Endodermal cell (in vitro differentiated cells): ENCODE measurements at regions not wholly inside any gene's neighbourhood (a gene's known extent, or its start where the extent isn't known, plus 50 kb on each side); places are given as distances from the start of the nearest gene placed in this dataset.

Experiments
- DNase-seq: peaks from one replicate; pipeline ENCODE4 v3.0.0-alpha.2; 2017
- H3K27ac ChIP-seq: 2 replicates; pipeline ENCODE4 v1.5.1; 2013; ENCODE audit warnings: mild to moderate bottlenecking, low read depth, low read length, moderate library complexity
- H3K27me3 ChIP-seq: 2 replicates; pipeline ENCODE4 v1.6.1; 2013; ENCODE audit warnings: mild to moderate bottlenecking, low read length, moderate library complexity; ENCODE audit not compliant: insufficient read depth, control insufficient read depth, poor library complexity, severe bottlenecking
- H3K36me3 ChIP-seq: 2 replicates; pipeline ENCODE4 v1.7.0; 2013; ENCODE audit warnings: mild to moderate bottlenecking, low read length, moderate library complexity; ENCODE audit not compliant: control insufficient read depth, insufficient read depth
- H3K4me1 ChIP-seq: one replicate; pipeline ENCODE4 v1.7.0; 2013; ENCODE audit warnings: low read length; ENCODE audit not compliant: control insufficient read depth, insufficient read depth
- H3K4me3 ChIP-seq: 2 replicates; pipeline ENCODE4 v1.5.1; 2013; ENCODE audit warnings: mild to moderate bottlenecking, low read length, moderate library complexity
- H3K9ac ChIP-seq: 2 replicates; pipeline ENCODE4 v1.6.1; 2013; ENCODE audit warnings: mild to moderate bottlenecking, low read length, moderate library complexity; ENCODE audit not compliant: poor library complexity, severe bottlenecking; ENCODE audit errors: extremely low read depth
- H3K9me3 ChIP-seq: 2 replicates; pipeline ENCODE4 v1.6.1; 2013; ENCODE audit warnings: mild to moderate bottlenecking, low read length, moderate library complexity; ENCODE audit not compliant: control insufficient read depth
- H3K27ac Mint-ChIP-seq: 2 replicates; pipeline ENCODE4 v1.8.0; 2020; ENCODE audit warnings: mixed read lengths
- H3K27me3 Mint-ChIP-seq: 2 replicates; pipeline ENCODE4 v1.8.0; 2021; ENCODE audit warnings: mild to moderate bottlenecking, mixed read lengths; ENCODE audit not compliant: insufficient read depth
- H3K36me3 Mint-ChIP-seq: 2 replicates; pipeline ENCODE4 v1.8.0; 2020; ENCODE audit warnings: low read depth, mixed read lengths
- H3K4me1 Mint-ChIP-seq: 2 replicates; pipeline ENCODE4 v1.8.0; 2020; ENCODE audit warnings: mixed read lengths
- H3K4me3 Mint-ChIP-seq: 2 replicates; pipeline ENCODE4 v1.8.0; 2020; ENCODE audit warnings: mild to moderate bottlenecking, moderate library complexity, mixed read lengths
- H3K9me3 Mint-ChIP-seq: 2 replicates; pipeline ENCODE4 v1.8.0; 2020; ENCODE audit warnings: mild to moderate bottlenecking, mixed read lengths
- CTCF ChIP-seq: fragments of 200-600 bp; sonication (generic); conservative IDR thresholded peaks from 2 replicates; pipeline ENCODE4 v1.5.0; 2021; ENCODE audit warnings: antibody characterized with exemption, mild to moderate bottlenecking
- WGBS, 2 experiments: methylation state at CpG; one replicate each; pipeline versions ENCODE4 v1.1.5 to v1.1.7; 2013; ENCODE audit warnings: missing lambda C conversion rate in 2 of 2, mixed read lengths in 1 of 2; ENCODE audit not compliant: insufficient coverage in 1 of 2, insufficient read length in 1 of 2; 5-methylcytosine and 5-hydroxymethylcytosine counted together

- no peaks in the 10 kb centered on the region for H3K36me3 ChIP-seq
- H3K9me3 Mint-ChIP-seq: no peaks in the 10 kb centered on the region
- H3K4me3 ChIP-seq: no peak overlapping the region
- 92 to 98% methylated on average over 3 to 4 of the region's 4 CpGs for WGBS, 2 experiments
- H3K27me3 Mint-ChIP-seq: no peaks in the 10 kb centered on the region
- TF ChIP-seq CTCF: no peak
- H3K9ac ChIP-seq: no peak overlapping the region
- H3K4me1 ChIP-seq: no peaks in the 10 kb centered on the region
- no peak overlapping the region for H3K4me3 Mint-ChIP-seq
- H3K27ac ChIP-seq: no peak overlapping the region
- no peak overlapping the region for H3K27ac Mint-ChIP-seq
- no peaks in the 10 kb centered on the region for H3K4me1 Mint-ChIP-seq
- no peaks in the 10 kb centered on the region for H3K36me3 Mint-ChIP-seq
- H3K9me3 ChIP-seq: no peaks in the 10 kb centered on the region
- H3K27me3 ChIP-seq: no peaks in the 10 kb centered on the region
- DNase-seq: no peak
These were observed 650.0 kb upstream of the STXBP6 start for GRCh38 chr14:25699981-25700380.

GRCh38 chr14:25698111-25698510, 648.2 kb upstream of the STXBP6 start:
- no peaks in the 10 kb centered on the region for H3K36me3 ChIP-seq
- no peaks in the 10 kb centered on the region for H3K9me3 ChIP-seq
- H3K9ac ChIP-seq: no peak overlapping the region
- H3K4me3 ChIP-seq: no peak overlapping the region
- H3K27ac Mint-ChIP-seq: no peak overlapping the region
- H3K27me3 Mint-ChIP-seq: no peaks in the 10 kb centered on the region
- no peak for TF ChIP-seq CTCF
- H3K9me3 Mint-ChIP-seq: no peaks in the 10 kb centered on the region
- H3K4me3 Mint-ChIP-seq: no peak overlapping the region
- H3K4me1 ChIP-seq: no peaks in the 10 kb centered on the region
- H3K27me3 ChIP-seq: no peaks in the 10 kb centered on the region
- H3K27ac ChIP-seq: no peak overlapping the region
- no peaks in the 10 kb centered on the region for H3K36me3 Mint-ChIP-seq
- 100% methylated on average over 1 of the region's 1 CpG; no CpG with 5 or more reads in 1 of the 2 experiments for WGBS, 2 experiments
- H3K4me1 Mint-ChIP-seq: no peaks in the 10 kb centered on the region
- no peak for DNase-seq

- H3K27me3 ChIP-seq: no peaks in the 10 kb centered on the region
- Mint-ChIP-seq H3K27me3 (no peaks in the 10 kb centered on the region), H3K9me3 (no peaks in the 10 kb centered on the region), H3K27ac (no peak overlapping the region), H3K4me3 (no peak overlapping the region), H3K36me3 (no peaks in the 10 kb centered on the region), H3K4me1 (no peaks in the 10 kb centered on the region)
- no peaks in the 10 kb centered on the region for H3K9me3 ChIP-seq
- no peak overlapping the region for H3K9ac ChIP-seq
- H3K36me3 ChIP-seq: no peaks in the 10 kb centered on the region
- H3K4me1 ChIP-seq: no peaks in the 10 kb centered on the region
- no peak for TF ChIP-seq CTCF
- DNase-seq: no peak
- no peak overlapping the region for H3K27ac ChIP-seq
- 80 to 91% methylated on average over 1 to 3 of the region's 3 CpGs for WGBS, 2 experiments
- no peak overlapping the region for H3K4me3 ChIP-seq
These were observed 646.2 kb upstream of the STXBP6 start for GRCh38 chr14:25696176-25696575.
